Urinary bladder (tissue), 3 donors: ENCODE measurements at regions not wholly inside any gene's neighbourhood (a gene's known extent, or its start where the extent isn't known, plus 50 kb on each side); places are given as distances from the start of the nearest gene placed in this dataset.

Experiments used
- DNase-seq: peaks from one replicate; pipeline ENCODE4 v3.0.0-alpha.2; 2015; ENCODE audit errors: extremely low spot score
- H3K27ac ChIP-seq: one replicate; pipeline ENCODE4 v1.5.1; 2013; ENCODE audit warnings: low read depth, mild to moderate bottlenecking, moderate library complexity
- H3K36me3 ChIP-seq: one replicate; pipeline ENCODE4 v1.6.1; 2013; ENCODE audit warnings: mild to moderate bottlenecking, moderate library complexity; ENCODE audit not compliant: insufficient read depth
- H3K4me1 ChIP-seq: one replicate; pipeline ENCODE4 v1.6.1; 2013; ENCODE audit warnings: mild to moderate bottlenecking, moderate library complexity; ENCODE audit not compliant: insufficient read depth
- H3K4me3 ChIP-seq: one replicate; pipeline ENCODE4 v1.5.1; 2013; ENCODE audit warnings: low read depth, low read length
- WGBS: extraction: QIAGEN DNeasy Blood & Tissue Kit; methylation state at CpG from one replicate; pipeline ENCODE4 v1.1.7; 2013; 5-methylcytosine and 5-hydroxymethylcytosine counted together
- donor health status: healthy with polysubstance abuse.
- donor health status: healthy.

- 15% methylated on average over 4 of the region's 4 CpGs for WGBS
- no peaks in the 10 kb centered on the region for H3K36me3 ChIP-seq
- peak; percentile 36 for DNase-seq
- no peaks in the 10 kb centered on the region for H3K4me1 ChIP-seq
- no peak overlapping the region for H3K27ac ChIP-seq
- H3K4me3 ChIP-seq: no peak overlapping the region
These were observed 101.9 kb downstream of the GAS2L3 start for GRCh38 chr12:100675432-100675831.

GRCh38 chr12:100681074-100681473 lies 107.6 kb downstream of the GAS2L3 start:
- no peak overlapping the region for H3K27ac ChIP-seq
- H3K36me3 ChIP-seq: no peaks in the 10 kb centered on the region
- no peaks in the 10 kb centered on the region for H3K4me1 ChIP-seq
- H3K4me3 ChIP-seq: no peak overlapping the region
- DNase-seq: no peak

GRCh38 chr12:100682178-100682577 lies 108.7 kb downstream of the GAS2L3 start:
- WGBS: 72% methylated on average over 2 of the region's 2 CpGs
- Histone ChIP-seq H3K4me3 (no peak overlapping the region), H3K27ac (no peak overlapping the region), H3K36me3 (no peaks in the 10 kb centered on the region), H3K4me1 (no peaks in the 10 kb centered on the region)
- no peak for DNase-seq

GRCh38 chr12:100687686-100688085 lies 106.9 kb upstream of the ANO4 start:
- DNase-seq: no peak
- 68% methylated on average over 1 of the region's 1 CpG for WGBS

GRCh38 chr12:100688451-100688864 lies 106.1 kb upstream of the ANO4 start:
- Histone ChIP-seq H3K36me3 (no peaks in the 10 kb centered on the region), H3K4me1 (no peaks in the 10 kb centered on the region), H3K27ac (no peak overlapping the region), H3K4me3 (no peak overlapping the region)
- DNase-seq: no peak
- WGBS: 64% methylated on average over 2 of the region's 2 CpGs

More at GRCh38 chr12:100687686-100688085, 106.9 kb upstream of the ANO4 start:
- Histone ChIP-seq H3K4me1 (no peaks in the 10 kb centered on the region), H3K36me3 (no peaks in the 10 kb centered on the region), H3K4me3 (no peak overlapping the region), H3K27ac (no peak overlapping the region)

GRCh38 chr12:100692502-100692901 lies 102.1 kb upstream of the ANO4 start:
- WGBS: 87% methylated on average over 1 of the region's 1 CpG
- Histone ChIP-seq H3K4me3 (no peak overlapping the region), H3K36me3 (no peaks in the 10 kb centered on the region), H3K4me1 (no peaks in the 10 kb centered on the region), H3K27ac (no peak overlapping the region)
- DNase-seq: no peak

GRCh38 chr12:100698518-100698917 lies 96.1 kb upstream of the ANO4 start:
- Histone ChIP-seq H3K4me3 (no peak overlapping the region), H3K36me3 (no peaks in the 10 kb centered on the region), H3K27ac (no peak overlapping the region), H3K4me1 (no peaks in the 10 kb centered on the region)
- WGBS: 80% methylated on average over 2 of the region's 2 CpGs
- DNase-seq: no peak

GRCh38 chr12:100699209-100699608 lies 95.4 kb upstream of the ANO4 start:
- H3K27ac ChIP-seq: no peak overlapping the region
- WGBS: 65% methylated on average over 1 of the region's 1 CpG

GRCh38 chr12:100703337-100703736 lies 91.2 kb upstream of the ANO4 start:
- Histone ChIP-seq H3K4me1 (no peaks in the 10 kb centered on the region), H3K4me3 (no peak overlapping the region), H3K27ac (no peak overlapping the region), H3K36me3 (no peaks in the 10 kb centered on the region)
- no peak for DNase-seq
- WGBS: 49% methylated on average over 2 of the region's 2 CpGs

More at GRCh38 chr12:100699209-100699608, 95.4 kb upstream of the ANO4 start:
- H3K4me3 ChIP-seq: no peak overlapping the region
- no peak for DNase-seq
- H3K36me3 ChIP-seq: no peaks in the 10 kb centered on the region
- no peaks in the 10 kb centered on the region for H3K4me1 ChIP-seq

- H3K4me1 ChIP-seq: no peaks in the 10 kb centered on the region
- H3K36me3 ChIP-seq: no peaks in the 10 kb centered on the region
- no peak for DNase-seq
- 75% methylated on average over 2 of the region's 2 CpGs for WGBS
- H3K27ac ChIP-seq: no peak overlapping the region
- H3K4me3 ChIP-seq: no peak overlapping the region
These were observed 90.7 kb upstream of the ANO4 start for GRCh38 chr12:100703868-100704267.

- DNase-seq: no peak
These were observed 88.5 kb upstream of the ANO4 start for GRCh38 chr12:100706033-100706432.

GRCh38 chr12:100708591-100708990 lies 86.0 kb upstream of the ANO4 start:
- Histone ChIP-seq H3K36me3 (no peaks in the 10 kb centered on the region), H3K4me1 (no peaks in the 10 kb centered on the region), H3K27ac (no peak overlapping the region), H3K4me3 (no peak overlapping the region)
- no peak for DNase-seq
- 0% methylated on average over 1 of the region's 1 CpG for WGBS

More at GRCh38 chr12:100706033-100706432, 88.5 kb upstream of the ANO4 start:
- Histone ChIP-seq H3K27ac (no peak overlapping the region), H3K4me3 (no peak overlapping the region), H3K36me3 (no peaks in the 10 kb centered on the region), H3K4me1 (no peaks in the 10 kb centered on the region)
- 46% methylated on average over 3 of the region's 3 CpGs for WGBS

- H3K36me3 ChIP-seq: no peaks in the 10 kb centered on the region
- 38% methylated on average over 55 of the region's 55 CpGs for WGBS
- DNase-seq: no peak
These were observed 78.3 kb upstream of the ANO4 start for GRCh38 chr12:100715976-100716944.

GRCh38 chr12:100716945-100717732 lies 77.4 kb upstream of the ANO4 start:
- Histone ChIP-seq H3K36me3 (no peaks in the 10 kb centered on the region), H3K4me3 (peak overlapping the region; percentile 31), H3K4me1 (no peaks in the 10 kb centered on the region), H3K27ac (no peak overlapping the region)
- 1% methylated on average over 100 of the region's 100 CpGs for WGBS
- no peak for DNase-seq

More at GRCh38 chr12:100715976-100716944, 78.3 kb upstream of the ANO4 start:
- Histone ChIP-seq H3K4me1 (no peaks in the 10 kb centered on the region), H3K27ac (no peak overlapping the region), H3K4me3 (peak overlapping the region; percentile 31)
